ENCODE measurements at regions not wholly inside any gene's neighbourhood (a gene's known extent, or its start where the extent isn't known, plus 50 kb on each side); places are given as distances from the start of the nearest gene placed in this dataset.

GRCh38 chr11:116059919-116060318, 555.7 kb upstream of the CADM1 start:
- no peak overlapping the region for H2AFZ ChIP-seq
- H3K36me3 ChIP-seq (ENCODE audit: low read depth): no peaks in the 10 kb centered on the region
- DNase-seq: no peak
- H3K9ac ChIP-seq: no peak overlapping the region
- no peaks in the 10 kb centered on the region for H3K27me3 ChIP-seq (replicated peaks; ENCODE audit: insufficient read depth)
- H3K4me2 ChIP-seq (ENCODE audit: unreplicated experiment): no peak overlapping the region
- no peaks in the 10 kb centered on the region for H3K9me2 ChIP-seq (ENCODE audit: insufficient read depth)
- in situ Hi-C loops (cut with MboI): no loop called here
- H3K4me3 ChIP-seq: no peak overlapping the region
- H3K9me3 ChIP-seq (ENCODE audit: low read depth): no peaks in the 10 kb centered on the region
- no peaks in the 10 kb centered on the region for H4K20me1 ChIP-seq (ENCODE audit: insufficient read depth)
- H3K27ac ChIP-seq: no peak overlapping the region
- H3F3A ChIP-seq (ENCODE audit: insufficient read depth): no peaks in the 10 kb centered on the region
- TF ChIP-seq EZH2 (IDR thresholded peaks at IDR 0.05; ENCODE audit: insufficient read depth, poor library complexity, severe bottlenecking) (no peak), EZH2phosphoT487 (IDR thresholded peaks at IDR 0.05; ENCODE audit: insufficient read depth, low read depth) (no peak)
- 2 to 3% methylated on average over 2 of the region's 2 CpGs for WGBS, 2 experiments (ENCODE audit: low coverage in 1 of 2, low lambda C conversion rate in 2 of 2, missing lambda C conversion rate in 2 of 2)
- no peaks in the 10 kb centered on the region for H3K4me1 ChIP-seq (ENCODE audit: insufficient read depth)
- H3K79me2 ChIP-seq (ENCODE audit: insufficient read depth): no peaks in the 10 kb centered on the region

GRCh38 chr11:116057000-116057399, 552.8 kb upstream of the CADM1 start:
- H3K9ac ChIP-seq: no peak overlapping the region
- no peaks in the 10 kb centered on the region for H3K9me3 ChIP-seq (ENCODE audit: low read depth)
- no peaks in the 10 kb centered on the region for H3K27me3 ChIP-seq (replicated peaks; ENCODE audit: insufficient read depth)
- no peaks in the 10 kb centered on the region for H4K20me1 ChIP-seq (ENCODE audit: insufficient read depth)
- TF ChIP-seq EZH2 (IDR thresholded peaks at IDR 0.05; ENCODE audit: insufficient read depth, poor library complexity, severe bottlenecking) (no peak), EZH2phosphoT487 (IDR thresholded peaks at IDR 0.05; ENCODE audit: insufficient read depth, low read depth) (no peak)
- in situ Hi-C loops (cut with MboI): no loop called here
- no peaks in the 10 kb centered on the region for H3F3A ChIP-seq (ENCODE audit: insufficient read depth)
- H2AFZ ChIP-seq: no peak overlapping the region
- no peak overlapping the region for H3K27ac ChIP-seq
- no peaks in the 10 kb centered on the region for H3K36me3 ChIP-seq (ENCODE audit: low read depth)
- no peak overlapping the region for H3K4me2 ChIP-seq (ENCODE audit: unreplicated experiment)
- no peak overlapping the region for H3K4me3 ChIP-seq
- WGBS, 2 experiments (ENCODE audit: low coverage in 1 of 2, low lambda C conversion rate in 2 of 2, missing lambda C conversion rate in 2 of 2): 21 to 25% methylated on average over 3 of the region's 3 CpGs
- no peaks in the 10 kb centered on the region for H3K9me2 ChIP-seq (ENCODE audit: insufficient read depth)
- DNase-seq: no peak
- no peaks in the 10 kb centered on the region for H3K4me1 ChIP-seq (ENCODE audit: insufficient read depth)
- H3K79me2 ChIP-seq (ENCODE audit: insufficient read depth): no peaks in the 10 kb centered on the region

- Histone ChIP-seq H2AFZ (no peak overlapping the region), H3K4me3 (no peak overlapping the region), H3K79me2 (ENCODE audit: insufficient read depth) (no peaks in the 10 kb centered on the region), H3K4me2 (ENCODE audit: unreplicated experiment) (no peak overlapping the region), H3K9ac (no peak overlapping the region), H3K9me2 (ENCODE audit: insufficient read depth) (no peaks in the 10 kb centered on the region), H3K9me3 (ENCODE audit: low read depth) (no peaks in the 10 kb centered on the region), H3K4me1 (ENCODE audit: insufficient read depth) (no peaks in the 10 kb centered on the region), H3K27me3 (replicated peaks; ENCODE audit: insufficient read depth) (no peaks in the 10 kb centered on the region), H4K20me1 (ENCODE audit: insufficient read depth) (no peaks in the 10 kb centered on the region), H3F3A (ENCODE audit: insufficient read depth) (no peaks in the 10 kb centered on the region), H3K27ac (no peak overlapping the region), H3K36me3 (ENCODE audit: low read depth) (no peaks in the 10 kb centered on the region)
- WGBS, 2 experiments (ENCODE audit: low coverage in 1 of 2, low lambda C conversion rate in 2 of 2, missing lambda C conversion rate in 2 of 2): 4 to 11% methylated on average over 2 of the region's 2 CpGs
- in situ Hi-C loops (cut with MboI): no loop called here
- TF ChIP-seq EZH2phosphoT487 (IDR thresholded peaks at IDR 0.05; ENCODE audit: insufficient read depth, low read depth): no peak
- TF ChIP-seq EZH2 (IDR thresholded peaks at IDR 0.05; ENCODE audit: insufficient read depth, poor library complexity, severe bottlenecking): no peak
- no peak for DNase-seq
These were observed 550.8 kb upstream of the CADM1 start for GRCh38 chr11:116055064-116055463.

- Histone ChIP-seq H3F3A (ENCODE audit: insufficient read depth) (no peaks in the 10 kb centered on the region), H3K9me2 (ENCODE audit: insufficient read depth) (no peaks in the 10 kb centered on the region), H3K27ac (no peak overlapping the region), H3K4me3 (no peak overlapping the region), H3K27me3 (replicated peaks; ENCODE audit: insufficient read depth) (no peaks in the 10 kb centered on the region), H2AFZ (no peak overlapping the region), H3K4me2 (ENCODE audit: unreplicated experiment) (no peak overlapping the region), H3K79me2 (ENCODE audit: insufficient read depth) (no peaks in the 10 kb centered on the region), H3K36me3 (ENCODE audit: low read depth) (no peaks in the 10 kb centered on the region), H3K4me1 (ENCODE audit: insufficient read depth) (no peaks in the 10 kb centered on the region), H4K20me1 (ENCODE audit: insufficient read depth) (no peaks in the 10 kb centered on the region), H3K9ac (no peak overlapping the region), H3K9me3 (ENCODE audit: low read depth) (no peaks in the 10 kb centered on the region)
- in situ Hi-C loops (cut with MboI): no loop called here
- 22 to 26% methylated on average over 6 of the region's 6 CpGs for WGBS, 2 experiments (ENCODE audit: low coverage in 1 of 2, low lambda C conversion rate in 2 of 2, missing lambda C conversion rate in 2 of 2)
- DNase-seq: no peak
- TF ChIP-seq EZH2phosphoT487 (IDR thresholded peaks at IDR 0.05; ENCODE audit: insufficient read depth, low read depth) (no peak), EZH2 (IDR thresholded peaks at IDR 0.05; ENCODE audit: insufficient read depth, poor library complexity, severe bottlenecking) (no peak)
These were observed 549.3 kb upstream of the CADM1 start for GRCh38 chr11:116053548-116053919.

Measured in GM23248 (cell line).